Retinal pigment epithelial cell (primary cell): ENCODE measurements at regions not wholly inside any gene's neighbourhood (a gene's known extent, or its start where the extent isn't known, plus 50 kb on each side); places are given as distances from the start of the nearest gene placed in this dataset.
A peak's percentile ranks its signal among the peaks of the same experiment; 100 is the strongest.

Source experiments
- DNase-seq: peaks from one replicate; pipeline ENCODE4 v3.0.0-alpha.2; 2010; ENCODE audit warnings: low read depth
- H3K4me3 ChIP-seq: 2 replicates; pipeline ENCODE4 v1.5.1; 2011; ENCODE audit warnings: mild to moderate bottlenecking, low read length, control low read depth, moderate library complexity
- TF ChIP-seq, protein P1 (sequence below): conservative IDR thresholded peaks from 2 replicates; pipeline ENCODE4 v1.5.1; 2011; ENCODE audit warnings: low read depth, low read length, control low read depth, inconsistent platforms

- no peak for DNase-seq
- TF ChIP-seq, protein P1, sequence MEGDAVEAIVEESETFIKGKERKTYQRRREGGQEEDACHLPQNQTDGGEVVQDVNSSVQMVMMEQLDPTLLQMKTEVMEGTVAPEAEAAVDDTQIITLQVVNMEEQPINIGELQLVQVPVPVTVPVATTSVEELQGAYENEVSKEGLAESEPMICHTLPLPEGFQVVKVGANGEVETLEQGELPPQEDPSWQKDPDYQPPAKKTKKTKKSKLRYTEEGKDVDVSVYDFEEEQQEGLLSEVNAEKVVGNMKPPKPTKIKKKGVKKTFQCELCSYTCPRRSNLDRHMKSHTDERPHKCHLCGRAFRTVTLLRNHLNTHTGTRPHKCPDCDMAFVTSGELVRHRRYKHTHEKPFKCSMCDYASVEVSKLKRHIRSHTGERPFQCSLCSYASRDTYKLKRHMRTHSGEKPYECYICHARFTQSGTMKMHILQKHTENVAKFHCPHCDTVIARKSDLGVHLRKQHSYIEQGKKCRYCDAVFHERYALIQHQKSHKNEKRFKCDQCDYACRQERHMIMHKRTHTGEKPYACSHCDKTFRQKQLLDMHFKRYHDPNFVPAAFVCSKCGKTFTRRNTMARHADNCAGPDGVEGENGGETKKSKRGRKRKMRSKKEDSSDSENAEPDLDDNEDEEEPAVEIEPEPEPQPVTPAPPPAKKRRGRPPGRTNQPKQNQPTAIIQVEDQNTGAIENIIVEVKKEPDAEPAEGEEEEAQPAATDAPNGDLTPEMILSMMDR = no peak
- H3K4me3 ChIP-seq = no peak overlapping the region
Measured at GRCh38 chr5:84680908-84681307, 296.2 kb upstream of the EDIL3 start.

DNA sequence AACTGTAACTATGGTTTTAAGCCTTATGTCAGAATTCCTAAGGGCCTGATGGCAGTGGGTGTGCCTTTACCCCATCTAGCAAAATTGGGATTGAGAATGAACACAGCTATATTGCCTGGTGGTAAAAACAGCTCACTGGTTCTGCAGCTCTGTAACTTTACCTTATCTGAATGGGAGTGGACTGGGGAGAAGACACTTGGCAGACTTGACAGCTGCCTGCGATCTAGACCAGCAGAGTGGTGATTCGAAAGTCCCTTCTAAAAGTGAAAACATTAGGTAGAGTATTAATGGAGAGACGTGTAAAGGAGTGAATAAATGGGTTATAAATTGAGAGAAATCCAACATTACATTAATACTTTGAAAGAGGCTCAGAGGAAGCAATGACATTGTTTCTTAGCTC lies 289.1 kb upstream of the EDIL3 start:
- TF ChIP-seq, protein P1 = no peak
- DNase-seq = no peak
- H3K4me3 ChIP-seq = no peak overlapping the region

- TF ChIP-seq, protein P1 = no peak
- no peak for DNase-seq
- H3K4me3 ChIP-seq = no peak overlapping the region
Measured at GRCh38 chr5:84667576-84667975, 282.9 kb upstream of the EDIL3 start.

DNA sequence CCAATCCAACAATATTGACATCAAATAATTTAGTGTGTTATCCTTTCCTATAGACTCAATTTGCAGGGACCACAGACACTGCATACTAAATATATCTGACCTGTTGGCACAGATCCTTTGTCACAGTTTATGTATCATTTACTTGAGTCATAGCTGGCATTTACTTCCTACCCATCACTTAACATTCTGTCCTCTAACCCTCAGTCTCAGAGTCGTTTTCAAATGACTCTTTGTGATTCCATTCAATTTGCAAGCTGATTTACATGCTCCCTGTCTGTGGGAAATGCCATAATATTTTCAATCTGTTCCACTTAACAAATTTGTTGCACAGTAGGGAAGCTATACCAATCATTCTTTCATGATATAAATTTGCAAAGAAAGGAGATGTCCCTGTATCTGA lies 265.7 kb upstream of the EDIL3 start:
- TF ChIP-seq, protein P1 = no peak
- H3K4me3 ChIP-seq = no peak overlapping the region

GRCh38 chr5:84647581-84647980 lies 262.9 kb upstream of the EDIL3 start:
- no peak overlapping the region for H3K4me3 ChIP-seq
- DNase-seq = no peak
- TF ChIP-seq, protein P1 = no peak

More for the DNA sequence above, 265.7 kb upstream of the EDIL3 start:
- no peak for DNase-seq

DNA sequence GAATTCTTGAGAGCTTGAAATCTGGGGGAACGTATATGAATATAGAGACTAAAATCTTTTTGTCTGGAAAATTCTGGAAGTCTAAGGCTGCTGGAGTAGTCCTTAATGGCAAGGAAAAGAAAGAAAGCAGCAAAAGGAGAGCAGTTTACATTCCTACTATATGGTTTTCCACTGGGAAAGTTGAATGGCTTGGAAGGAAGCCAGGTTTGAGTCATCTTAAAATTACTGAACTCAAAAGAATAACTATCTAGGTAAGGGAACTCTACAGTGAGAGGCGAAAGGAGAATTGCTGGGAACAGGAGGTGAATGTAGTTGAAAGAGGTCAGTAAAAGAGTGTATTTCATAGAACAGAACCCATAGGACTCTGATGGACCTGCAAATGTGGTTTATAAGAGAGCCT lies 258.1 kb upstream of the EDIL3 start:
- no peak overlapping the region for H3K4me3 ChIP-seq
- DNase-seq = peak; percentile 9
- TF ChIP-seq, protein P1 = no peak

- TF ChIP-seq, protein P1 = no peak
- no peak for DNase-seq
- no peak overlapping the region for H3K4me3 ChIP-seq
Measured at GRCh38 chr5:84642324-84642723, 257.6 kb upstream of the EDIL3 start.
